Cardiac fibroblast (primary cell): ENCODE measurements at regions not wholly inside any gene's neighbourhood (a gene's known extent, or its start where the extent isn't known, plus 50 kb on each side); places are given as distances from the start of the nearest gene placed in this dataset.
A peak's percentile ranks its signal among the peaks of the same experiment; 100 is the strongest.

ENCODE experiments used
- DNase-seq, 2 donors: peaks; one replicate each; pipeline versions ENCODE4 v3.0.0 to v3.0.0-alpha.2; 2010; ENCODE audit warnings: low read depth in 2 of 2
- H3K4me3 ChIP-seq, 2 donors: replicated peaks in 1 of 2; 1 replicate in 1 of 2; 2 replicates in 1 of 2; pipeline ENCODE4 v1.5.1; 2011; ENCODE audit warnings: low read depth in 2 of 2, low read length in 2 of 2, mild to moderate bottlenecking in 2 of 2, moderate library complexity in 1 of 2
- CTCF ChIP-seq: IDR thresholded peaks from one replicate; pipeline ENCODE4 v1.5.1; 2011; ENCODE audit warnings: low read depth, mild to moderate bottlenecking, low read length, inconsistent platforms

DNA sequence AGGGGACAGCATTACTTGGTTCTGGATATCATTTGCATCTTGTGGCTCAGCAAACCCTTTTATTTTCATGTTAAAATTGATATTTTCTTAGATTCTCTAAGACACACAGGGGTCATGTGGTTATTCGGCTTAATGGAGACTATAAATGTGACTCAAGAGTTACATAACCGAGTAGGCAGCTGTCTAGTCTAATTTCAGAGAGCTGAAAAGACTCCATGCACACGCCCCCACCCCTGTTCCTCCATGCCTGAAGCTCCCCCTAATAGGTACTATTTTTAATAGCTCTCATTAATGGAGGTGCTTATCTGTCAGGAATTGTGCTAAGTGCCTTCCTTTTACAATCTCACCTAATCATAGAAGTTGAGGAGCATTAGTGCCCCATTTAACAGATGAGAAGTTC is 189.2 kb upstream of the ARHGAP20 start:
- DNase-seq = no peak
- no peak for TF ChIP-seq CTCF
- no peak overlapping the region for H3K4me3 ChIP-seq

DNA sequence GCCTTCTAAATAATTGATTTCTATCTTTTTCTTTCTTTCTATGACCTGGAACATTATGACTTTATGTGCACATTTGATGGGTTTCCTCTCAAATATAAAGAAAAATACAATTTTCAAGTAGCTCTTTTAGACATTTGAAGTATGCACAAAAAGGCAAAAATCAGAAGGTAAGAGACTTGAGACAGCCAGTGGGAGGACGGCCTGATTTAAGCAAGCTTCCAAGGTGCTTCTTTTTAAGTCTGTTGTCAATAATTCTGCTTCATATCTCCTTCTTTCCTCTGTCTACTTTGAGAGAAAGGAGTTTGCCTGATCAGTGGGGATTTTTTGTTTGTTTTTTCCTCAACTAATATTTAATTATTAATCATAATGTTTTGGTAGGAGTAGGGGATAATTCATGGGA is 188.2 kb upstream of the ARHGAP20 start:
- no peak for TF ChIP-seq CTCF
- no peak overlapping the region for H3K4me3 ChIP-seq
- DNase-seq = no peak

DNA sequence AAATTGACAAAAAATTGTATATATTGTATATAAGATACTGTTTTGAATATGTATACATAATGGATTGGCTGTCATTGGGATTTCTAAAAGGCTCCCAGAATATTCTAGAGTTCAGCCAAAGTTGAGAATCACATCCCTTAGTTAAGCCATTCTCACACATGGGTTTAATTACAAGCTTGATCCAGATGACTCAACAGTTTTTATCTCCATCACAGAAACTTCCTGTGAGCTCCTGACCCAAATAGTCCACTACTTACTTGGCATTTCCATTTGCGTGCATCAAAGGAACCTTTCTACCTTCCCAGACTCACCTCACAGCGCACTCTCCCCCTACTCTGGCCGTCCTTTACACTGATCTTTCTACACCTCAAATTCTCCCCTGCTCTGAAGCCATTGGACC is 184.8 kb upstream of the ARHGAP20 start:
- peak; percentile 52 to 73 for DNase-seq
- H3K4me3 ChIP-seq = no peak overlapping the region
- TF ChIP-seq CTCF = no peak

GRCh38 chr11:110896358-110896757 is 184.1 kb upstream of the ARHGAP20 start:
- no peak overlapping the region for H3K4me3 ChIP-seq
- DNase-seq = peak; percentile 58 to 74
- no peak for TF ChIP-seq CTCF

DNA sequence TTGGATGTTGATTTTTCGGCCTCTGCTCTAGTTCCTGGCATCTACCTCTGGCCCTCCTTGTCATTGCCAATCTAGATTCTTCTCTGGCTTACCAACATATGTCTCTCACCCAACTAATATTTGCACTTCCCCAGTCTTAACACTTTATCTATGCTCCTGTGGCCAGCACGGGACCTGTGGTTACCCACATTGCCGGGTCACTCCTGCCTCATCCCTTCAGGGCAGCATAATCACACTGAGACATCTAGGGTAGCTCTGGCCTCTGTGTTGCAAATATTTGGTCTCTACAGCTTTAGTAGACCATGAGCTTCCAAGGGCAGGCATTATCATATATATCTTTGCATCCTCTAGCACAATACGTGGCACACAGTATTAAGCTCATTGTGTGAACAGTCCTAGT is 182.0 kb upstream of the ARHGAP20 start:
- no peak for TF ChIP-seq CTCF
- no peak overlapping the region for H3K4me3 ChIP-seq
- no peak for DNase-seq

DNA sequence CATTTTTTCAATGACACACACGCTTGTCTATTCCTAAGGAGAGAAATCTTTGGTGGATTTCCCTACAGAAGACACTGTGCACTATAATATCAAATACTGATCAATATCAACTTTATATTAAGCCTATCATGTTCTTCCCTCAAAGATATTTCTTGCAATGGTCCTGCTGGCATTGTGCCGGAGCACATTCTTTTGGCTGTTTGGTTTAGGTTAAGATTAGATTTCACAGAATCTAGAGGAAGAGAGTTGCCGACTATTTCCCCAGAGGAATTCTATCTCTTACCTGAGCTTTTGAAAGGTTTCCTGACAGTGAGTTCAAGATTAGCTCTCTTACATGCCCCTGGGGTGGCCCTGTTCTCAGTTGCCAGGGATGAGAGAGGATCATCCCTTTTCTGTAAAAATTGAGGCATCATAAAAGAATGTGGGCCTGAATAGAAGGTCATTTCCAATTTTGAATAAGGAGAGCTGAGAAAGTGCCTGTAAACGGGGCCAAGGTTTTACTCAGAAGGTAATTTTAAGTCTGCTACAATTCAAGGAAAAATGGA is 180.6 kb upstream of the ARHGAP20 start:
- DNase-seq = peak in 1 of 2 donors; percentile 26
- no peak overlapping the region for H3K4me3 ChIP-seq
- TF ChIP-seq CTCF = no peak

DNA sequence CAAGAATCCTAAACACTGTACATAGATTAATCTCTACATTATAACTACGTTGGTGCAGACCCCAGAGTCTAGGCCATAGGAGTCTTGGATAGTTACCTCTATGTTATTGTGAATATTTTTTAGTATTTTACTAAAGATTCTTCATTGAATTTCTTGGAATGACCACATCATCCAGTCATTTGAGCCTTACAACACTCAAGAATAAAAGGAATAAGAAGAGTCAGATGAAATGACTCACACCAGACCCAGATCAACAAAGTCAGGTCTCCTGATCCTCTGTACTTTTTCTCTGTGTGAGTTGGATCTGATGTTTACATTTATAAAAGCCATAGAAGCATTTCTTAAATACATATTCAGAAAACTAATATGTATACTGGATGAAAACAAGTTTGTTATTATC is 179.2 kb upstream of the ARHGAP20 start:
- DNase-seq = peak; percentile 36 to 78
- no peak overlapping the region for H3K4me3 ChIP-seq
- no peak for TF ChIP-seq CTCF
